ENCODE measurements at regions not wholly inside any gene's neighbourhood (a gene's known extent, or its start where the extent isn't known, plus 50 kb on each side); places are given as distances from the start of the nearest gene placed in this dataset.

DNA sequence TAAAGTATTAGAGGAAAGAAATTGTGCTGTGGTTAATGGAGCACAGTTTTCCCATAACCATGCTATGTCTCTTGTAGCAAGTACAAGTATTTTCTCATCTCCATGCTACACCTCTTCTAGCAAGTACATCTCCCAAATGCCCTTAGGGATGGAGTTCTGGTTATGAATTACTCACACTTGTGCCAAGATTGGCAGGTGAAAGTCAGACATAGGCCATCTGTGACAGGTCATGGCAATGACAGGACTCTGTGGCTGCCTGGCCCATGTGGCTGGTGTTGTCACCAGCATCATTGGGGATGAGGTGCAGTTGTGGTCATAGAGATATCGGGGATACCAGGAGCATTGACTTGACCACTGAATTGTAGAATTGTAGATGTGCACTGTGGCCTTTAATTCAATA, 310.2 kb downstream of the FAT4 start:
- no peak for FAIRE-seq
- Histone ChIP-seq H3K9ac (ENCODE audit: control insufficient read depth, insufficient read depth, low read length) (no peak overlapping the region), H3K4me3 (no peak overlapping the region), H3K27ac (ENCODE audit: control insufficient read depth, insufficient read depth) (no peak overlapping the region), H3K27me3 (replicated peaks in 1 of 2; ENCODE audit: control insufficient read depth in 2 of 2, insufficient read depth in 2 of 2, low read length in 1 of 2) (no peaks in the 10 kb centered on the region), H3K79me2 (ENCODE audit: control insufficient read depth, insufficient read depth, low read length) (no peaks in the 10 kb centered on the region), H3K4me1 (ENCODE audit: control insufficient read depth, insufficient read depth, low read length) (no peaks in the 10 kb centered on the region), H4K20me1 (ENCODE audit: control insufficient read depth, insufficient read depth) (no peaks in the 10 kb centered on the region), H3K4me2 (ENCODE audit: control insufficient read depth, insufficient read depth) (no peak overlapping the region), H2AFZ (ENCODE audit: control insufficient read depth, low read depth, low read length) (no peak overlapping the region), H3K36me3 (ENCODE audit: control insufficient read depth in 2 of 2, insufficient read depth in 2 of 2, low read length in 1 of 2) (no peaks in the 10 kb centered on the region), H3K9me3 (replicated peaks; ENCODE audit: control insufficient read depth, insufficient read depth, low read length) (no peaks in the 10 kb centered on the region)
- BruUV-seq (replicated peaks), result no TSS peak
- ChIA-PET RAD21 (ENCODE audit: unreplicated experiment) (no interaction called here), CTCF (no interaction called here), SMC1A (ENCODE audit: uncharacterized antibody, unreplicated experiment) (no interaction called here), POLR2A (no interaction called here)
- ATAC-seq, result no peak
- 0% methylated on average over 1 of the region's 1 CpG for WGBS (ENCODE audit: insufficient coverage, insufficient replicate concordance, low lambda C conversion rate, missing lambda C conversion rate)
- no peak for DNase-seq (ENCODE audit: low read depth, low spot score)
- in situ Hi-C loops (cut with MboI) (no loop called here), intact Hi-C loops (cut with micrococcal nuclease; ENCODE audit: unreplicated experiment) (loop anchor here (10.0 kb wide), 1 partner anchor 1810 kb away; no protein-coding TSS in a partner anchor)
- TF ChIP-seq, protein P1, sequence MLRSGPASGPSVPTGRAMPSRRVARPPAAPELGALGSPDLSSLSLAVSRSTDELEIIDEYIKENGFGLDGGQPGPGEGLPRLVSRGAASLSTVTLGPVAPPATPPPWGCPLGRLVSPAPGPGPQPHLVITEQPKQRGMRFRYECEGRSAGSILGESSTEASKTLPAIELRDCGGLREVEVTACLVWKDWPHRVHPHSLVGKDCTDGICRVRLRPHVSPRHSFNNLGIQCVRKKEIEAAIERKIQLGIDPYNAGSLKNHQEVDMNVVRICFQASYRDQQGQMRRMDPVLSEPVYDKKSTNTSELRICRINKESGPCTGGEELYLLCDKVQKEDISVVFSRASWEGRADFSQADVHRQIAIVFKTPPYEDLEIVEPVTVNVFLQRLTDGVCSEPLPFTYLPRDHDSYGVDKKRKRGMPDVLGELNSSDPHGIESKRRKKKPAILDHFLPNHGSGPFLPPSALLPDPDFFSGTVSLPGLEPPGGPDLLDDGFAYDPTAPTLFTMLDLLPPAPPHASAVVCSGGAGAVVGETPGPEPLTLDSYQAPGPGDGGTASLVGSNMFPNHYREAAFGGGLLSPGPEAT (IDR thresholded peaks at IDR 0.05; ENCODE audit: low read depth), result no peak
- TF ChIP-seq, protein P2, sequence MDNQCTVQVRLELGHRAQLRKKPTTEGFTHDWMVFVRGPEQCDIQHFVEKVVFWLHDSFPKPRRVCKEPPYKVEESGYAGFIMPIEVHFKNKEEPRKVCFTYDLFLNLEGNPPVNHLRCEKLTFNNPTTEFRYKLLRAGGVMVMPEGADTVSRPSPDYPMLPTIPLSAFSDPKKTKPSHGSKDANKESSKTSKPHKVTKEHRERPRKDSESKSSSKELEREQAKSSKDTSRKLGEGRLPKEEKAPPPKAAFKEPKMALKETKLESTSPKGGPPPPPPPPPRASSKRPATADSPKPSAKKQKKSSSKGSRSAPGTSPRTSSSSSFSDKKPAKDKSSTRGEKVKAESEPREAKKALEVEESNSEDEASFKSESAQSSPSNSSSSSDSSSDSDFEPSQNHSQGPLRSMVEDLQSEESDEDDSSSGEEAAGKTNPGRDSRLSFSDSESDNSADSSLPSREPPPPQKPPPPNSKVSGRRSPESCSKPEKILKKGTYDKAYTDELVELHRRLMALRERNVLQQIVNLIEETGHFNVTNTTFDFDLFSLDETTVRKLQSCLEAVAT (IDR thresholded peaks at IDR 0.05), result no peak
- TF ChIP-seq TARDBP (IDR thresholded peaks at IDR 0.05; ENCODE audit: borderline replicate concordance) (no peak), YBX1 (IDR thresholded peaks at IDR 0.05) (no peak), RAD21 (IDR thresholded peaks at IDR 0.05; ENCODE audit: insufficient read depth, low read depth, low read length) (no peak), CEBPB (IDR thresholded peaks at IDR 0.05; ENCODE audit: borderline replicate concordance in 1 of 2, low read depth in 2 of 2, low read length in 2 of 2) (no peak), STAT1 (conservative IDR thresholded peaks at IDR 0.05) (no peak), HDAC2 (IDR thresholded peaks at IDR 0.05) (no peak), POLR2A (IDR thresholded peaks at IDR 0.05; ENCODE audit: low read depth, low read length) (no peak), CREB1 (IDR thresholded peaks at IDR 0.05; ENCODE audit: low read depth) (no peak)
- TF ChIP-seq, protein P3, sequence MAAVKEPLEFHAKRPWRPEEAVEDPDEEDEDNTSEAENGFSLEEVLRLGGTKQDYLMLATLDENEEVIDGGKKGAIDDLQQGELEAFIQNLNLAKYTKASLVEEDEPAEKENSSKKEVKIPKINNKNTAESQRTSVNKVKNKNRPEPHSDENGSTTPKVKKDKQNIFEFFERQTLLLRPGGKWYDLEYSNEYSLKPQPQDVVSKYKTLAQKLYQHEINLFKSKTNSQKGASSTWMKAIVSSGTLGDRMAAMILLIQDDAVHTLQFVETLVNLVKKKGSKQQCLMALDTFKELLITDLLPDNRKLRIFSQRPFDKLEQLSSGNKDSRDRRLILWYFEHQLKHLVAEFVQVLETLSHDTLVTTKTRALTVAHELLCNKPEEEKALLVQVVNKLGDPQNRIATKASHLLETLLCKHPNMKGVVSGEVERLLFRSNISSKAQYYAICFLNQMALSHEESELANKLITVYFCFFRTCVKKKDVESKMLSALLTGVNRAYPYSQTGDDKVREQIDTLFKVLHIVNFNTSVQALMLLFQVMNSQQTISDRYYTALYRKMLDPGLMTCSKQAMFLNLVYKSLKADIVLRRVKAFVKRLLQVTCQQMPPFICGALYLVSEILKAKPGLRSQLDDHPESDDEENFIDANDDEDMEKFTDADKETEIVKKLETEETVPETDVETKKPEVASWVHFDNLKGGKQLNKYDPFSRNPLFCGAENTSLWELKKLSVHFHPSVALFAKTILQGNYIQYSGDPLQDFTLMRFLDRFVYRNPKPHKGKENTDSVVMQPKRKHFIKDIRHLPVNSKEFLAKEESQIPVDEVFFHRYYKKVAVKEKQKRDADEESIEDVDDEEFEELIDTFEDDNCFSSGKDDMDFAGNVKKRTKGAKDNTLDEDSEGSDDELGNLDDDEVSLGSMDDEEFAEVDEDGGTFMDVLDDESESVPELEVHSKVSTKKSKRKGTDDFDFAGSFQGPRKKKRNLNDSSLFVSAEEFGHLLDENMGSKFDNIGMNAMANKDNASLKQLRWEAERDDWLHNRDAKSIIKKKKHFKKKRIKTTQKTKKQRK (IDR thresholded peaks at IDR 0.05; ENCODE audit: low read depth, low read length), result no peak
- TF ChIP-seq, protein P4, sequence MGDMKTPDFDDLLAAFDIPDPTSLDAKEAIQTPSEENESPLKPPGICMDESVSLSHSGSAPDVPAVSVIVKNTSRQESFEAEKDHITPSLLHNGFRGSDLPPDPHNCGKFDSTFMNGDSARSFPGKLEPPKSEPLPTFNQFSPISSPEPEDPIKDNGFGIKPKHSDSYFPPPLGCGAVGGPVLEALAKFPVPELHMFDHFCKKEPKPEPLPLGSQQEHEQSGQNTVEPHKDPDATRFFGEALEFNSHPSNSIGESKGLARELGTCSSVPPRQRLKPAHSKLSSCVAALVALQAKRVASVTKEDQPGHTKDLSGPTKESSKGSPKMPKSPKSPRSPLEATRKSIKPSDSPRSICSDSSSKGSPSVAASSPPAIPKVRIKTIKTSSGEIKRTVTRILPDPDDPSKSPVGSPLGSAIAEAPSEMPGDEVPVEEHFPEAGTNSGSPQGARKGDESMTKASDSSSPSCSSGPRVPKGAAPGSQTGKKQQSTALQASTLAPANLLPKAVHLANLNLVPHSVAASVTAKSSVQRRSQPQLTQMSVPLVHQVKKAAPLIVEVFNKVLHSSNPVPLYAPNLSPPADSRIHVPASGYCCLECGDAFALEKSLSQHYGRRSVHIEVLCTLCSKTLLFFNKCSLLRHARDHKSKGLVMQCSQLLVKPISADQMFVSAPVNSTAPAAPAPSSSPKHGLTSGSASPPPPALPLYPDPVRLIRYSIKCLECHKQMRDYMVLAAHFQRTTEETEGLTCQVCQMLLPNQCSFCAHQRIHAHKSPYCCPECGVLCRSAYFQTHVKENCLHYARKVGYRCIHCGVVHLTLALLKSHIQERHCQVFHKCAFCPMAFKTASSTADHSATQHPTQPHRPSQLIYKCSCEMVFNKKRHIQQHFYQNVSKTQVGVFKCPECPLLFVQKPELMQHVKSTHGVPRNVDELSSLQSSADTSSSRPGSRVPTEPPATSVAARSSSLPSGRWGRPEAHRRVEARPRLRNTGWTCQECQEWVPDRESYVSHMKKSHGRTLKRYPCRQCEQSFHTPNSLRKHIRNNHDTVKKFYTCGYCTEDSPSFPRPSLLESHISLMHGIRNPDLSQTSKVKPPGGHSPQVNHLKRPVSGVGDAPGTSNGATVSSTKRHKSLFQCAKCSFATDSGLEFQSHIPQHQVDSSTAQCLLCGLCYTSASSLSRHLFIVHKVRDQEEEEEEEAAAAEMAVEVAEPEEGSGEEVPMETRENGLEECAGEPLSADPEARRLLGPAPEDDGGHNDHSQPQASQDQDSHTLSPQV (IDR thresholded peaks at IDR 0.05), result no peak
